ENCODE measurements at regions not wholly inside any gene's neighbourhood (a gene's known extent, or its start where the extent isn't known, plus 50 kb on each side); places are given as distances from the start of the nearest gene placed in this dataset.
A peak's percentile ranks its signal among the peaks of the same experiment; 100 is the strongest.

DNA sequence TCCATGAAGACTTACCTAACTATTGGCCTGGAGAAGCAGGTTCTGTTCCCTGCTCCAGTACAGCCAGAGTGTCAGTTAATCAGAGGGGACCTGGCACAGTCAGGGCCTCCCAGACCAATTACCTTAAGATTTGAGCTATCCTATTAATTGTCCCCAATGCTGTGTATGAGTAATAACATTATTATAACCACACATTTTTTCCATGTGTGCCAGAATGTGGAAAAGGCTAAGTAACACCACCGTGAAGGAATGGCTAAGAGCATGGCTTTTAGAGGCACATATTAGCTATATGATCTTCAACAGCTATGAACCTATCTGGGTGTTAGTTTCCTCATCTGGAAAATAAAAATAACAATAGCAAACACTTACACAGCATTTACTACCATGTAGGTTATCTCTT is 111.1 kb upstream of the RAP1B start:
- DNase-seq (ENCODE audit: extremely low read depth, low read depth) = no peak

DNA sequence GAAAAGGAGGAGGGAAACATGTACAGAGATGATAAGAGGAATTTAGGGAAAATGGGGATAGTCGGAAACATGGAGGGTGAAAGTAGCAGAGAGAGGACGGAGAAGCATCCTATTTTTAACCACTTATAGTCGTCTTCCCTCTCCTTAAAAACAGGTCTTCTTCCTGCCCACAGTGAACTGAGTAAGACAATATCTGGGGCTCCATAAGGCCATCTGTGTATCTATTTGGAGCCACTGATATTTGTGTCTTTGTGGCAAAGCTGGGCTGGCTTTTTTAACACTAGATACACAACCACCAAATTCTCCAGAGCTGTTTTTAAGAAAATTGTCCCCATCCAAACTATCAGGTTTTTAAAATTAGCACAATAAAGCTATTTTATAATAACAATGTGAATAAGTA is 109.5 kb upstream of the RAP1B start:
- DNase-seq (ENCODE audit: extremely low read depth, low read depth) = no peak

DNA sequence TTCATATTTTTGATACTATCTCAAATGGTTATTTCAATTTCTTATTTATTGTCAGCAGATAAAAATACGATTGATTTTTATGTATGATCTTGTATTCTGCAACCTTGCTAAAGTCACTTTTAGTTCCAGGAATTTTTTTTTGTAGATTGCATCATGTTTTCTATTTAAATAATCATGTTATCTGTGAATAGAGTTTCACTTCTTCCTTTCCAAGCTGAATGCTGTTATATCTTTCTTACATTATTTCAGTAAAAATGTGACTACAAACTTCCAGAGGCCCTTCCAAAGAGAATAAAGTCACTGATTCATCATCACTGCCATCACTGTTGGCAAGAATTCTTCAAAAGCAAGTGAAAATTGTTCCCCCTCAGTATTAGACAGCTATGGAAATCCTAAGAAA is 104.7 kb upstream of the RAP1B start:
- no peak for DNase-seq (ENCODE audit: extremely low read depth, low read depth)

DNA sequence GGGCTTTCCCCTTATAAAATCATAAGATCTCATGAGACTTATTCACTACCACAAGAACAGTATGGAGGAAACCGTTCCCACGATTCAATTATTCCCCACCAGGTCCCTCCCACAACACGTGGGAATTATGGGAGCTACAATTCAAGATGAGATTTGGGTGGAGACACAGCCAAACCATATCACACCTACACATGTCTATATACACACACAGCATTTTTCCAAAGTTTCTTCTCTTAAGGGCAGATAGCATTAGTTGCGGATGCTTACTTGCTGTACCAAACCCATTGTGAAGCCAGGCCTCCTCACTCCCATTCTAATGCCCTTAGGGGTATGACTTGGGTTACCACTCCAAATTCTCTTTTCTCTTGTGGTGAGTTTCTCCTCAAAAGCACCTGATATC is 104.1 kb upstream of the RAP1B start:
- no peak for DNase-seq (ENCODE audit: extremely low read depth, low read depth)

DNA sequence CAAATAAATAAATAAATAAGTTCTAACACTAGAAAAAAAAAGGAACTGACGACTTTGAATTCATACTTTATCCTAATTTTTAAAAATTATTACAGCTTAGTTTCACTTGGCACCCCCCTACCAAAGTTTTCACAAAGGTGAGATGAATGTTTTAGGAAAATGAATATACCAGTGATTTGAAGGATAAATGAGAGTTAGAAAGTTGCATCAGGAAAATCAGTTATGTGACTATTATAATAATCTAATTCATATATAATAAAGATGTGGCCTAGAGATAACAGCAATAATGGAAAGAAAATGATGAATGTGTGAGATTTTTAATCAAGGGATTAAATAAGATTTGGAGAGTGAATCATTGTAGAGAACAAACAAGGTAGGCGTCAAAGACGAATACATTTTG is 103.0 kb upstream of the RAP1B start:
- DNase-seq (ENCODE audit: extremely low read depth, low read depth) = no peak

DNA sequence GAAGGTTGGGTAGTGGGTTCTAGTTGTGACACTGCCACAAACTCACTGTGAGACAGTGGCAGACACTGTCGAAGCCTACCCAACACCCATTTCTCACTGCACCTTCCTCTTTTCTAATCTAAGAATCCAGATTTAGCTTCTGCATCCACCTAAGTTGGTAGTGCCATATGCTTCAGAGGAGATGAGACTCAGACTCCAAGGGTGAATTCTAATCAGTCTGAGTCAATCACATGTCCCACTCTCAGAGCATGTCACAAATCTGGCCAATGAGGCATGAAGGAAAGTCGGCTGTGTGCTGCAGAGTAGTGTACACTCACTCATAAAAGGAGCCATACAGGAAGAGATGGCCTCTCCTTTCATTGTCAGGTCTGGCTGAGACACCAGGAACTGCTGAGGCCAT is 102.1 kb upstream of the RAP1B start:
- DNase-seq (ENCODE audit: extremely low read depth, low read depth) = no peak

DNA sequence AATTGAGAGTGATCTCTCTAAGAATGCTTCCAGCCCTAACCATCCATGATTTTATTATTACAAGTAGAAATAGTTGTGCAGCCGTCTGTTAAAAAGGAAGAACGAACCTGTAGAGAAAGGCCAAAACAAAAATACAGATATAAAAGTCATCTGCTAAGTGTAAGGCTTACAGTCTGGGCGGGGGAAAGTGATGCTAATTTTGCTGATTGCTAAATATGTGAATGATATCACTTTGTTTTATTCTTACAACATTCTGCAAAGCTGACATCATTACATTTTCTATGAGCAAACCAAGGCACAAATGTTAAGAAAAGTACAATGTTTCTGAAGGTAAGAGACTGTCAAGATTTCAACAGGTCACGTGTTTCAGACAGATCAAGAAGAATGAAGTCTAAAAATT is 101.5 kb upstream of the RAP1B start:
- no peak for DNase-seq (ENCODE audit: extremely low read depth, low read depth)

DNA sequence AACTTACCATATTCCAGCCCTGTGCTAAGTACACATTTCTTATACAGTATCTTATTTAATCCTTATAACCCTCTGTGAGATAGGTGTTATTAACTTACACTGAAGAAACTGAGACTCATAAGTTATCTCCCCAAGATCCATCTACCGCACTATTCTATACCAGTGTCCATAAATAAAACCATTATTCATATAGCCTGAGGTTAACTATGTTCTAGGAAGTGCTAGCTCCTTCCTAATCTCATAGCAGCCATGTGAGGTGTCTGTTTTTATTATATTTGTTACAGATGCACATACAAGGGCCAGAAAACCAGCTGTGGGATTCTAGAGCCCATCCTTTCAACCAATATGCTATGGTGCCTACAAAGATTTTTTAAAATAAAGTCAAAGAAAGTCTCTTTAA is 100.3 kb upstream of the RAP1B start:
- no peak for DNase-seq (ENCODE audit: extremely low read depth, low read depth)

DNA sequence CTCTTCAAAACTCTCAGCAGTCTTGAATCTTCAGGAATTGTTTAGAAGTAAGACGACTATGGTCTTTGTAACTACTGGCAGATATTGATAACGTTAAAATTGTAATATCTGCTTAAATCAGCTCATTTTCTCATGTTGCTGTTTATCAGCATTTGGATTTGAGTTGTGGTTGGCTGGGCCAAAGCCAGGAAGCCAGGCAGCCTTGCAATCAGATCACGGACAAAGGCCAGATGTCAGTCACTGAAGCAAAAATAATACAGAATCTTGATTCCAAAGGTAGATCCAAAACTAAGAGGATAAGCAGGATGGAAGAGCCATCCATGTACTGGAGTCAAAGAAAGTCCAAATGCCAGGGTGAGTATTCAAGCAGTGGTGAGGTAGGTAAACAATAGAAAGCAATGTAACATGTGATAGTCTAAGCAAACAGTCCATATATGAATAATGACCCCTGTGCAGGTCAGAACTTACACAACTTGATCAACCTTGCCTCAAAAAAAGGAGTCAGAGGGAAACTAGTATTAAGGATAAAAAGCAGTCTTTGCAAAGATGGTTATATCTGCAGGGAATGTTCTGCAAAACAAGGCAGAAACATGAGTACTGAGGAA is 95.8 kb upstream of the RAP1B start:
- no peak for DNase-seq (ENCODE audit: extremely low read depth, low read depth)

DNA sequence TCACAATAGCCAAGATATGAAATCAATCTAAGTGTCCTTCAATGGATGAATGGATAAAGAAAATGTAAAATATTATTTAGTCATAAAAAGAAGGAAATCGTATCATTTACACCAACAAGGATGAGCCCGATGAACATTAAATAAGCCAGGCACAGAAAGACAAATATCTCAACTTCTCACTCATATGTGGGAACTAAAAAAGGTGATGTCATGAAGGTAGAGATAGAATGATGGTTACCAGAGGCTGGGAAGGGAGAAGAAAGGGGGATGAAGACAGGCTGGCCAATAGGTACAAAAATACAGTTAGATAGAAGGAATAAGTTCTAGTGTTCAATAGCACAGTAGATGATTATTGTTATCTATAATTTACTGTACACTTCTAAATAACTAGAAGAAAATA is 94.9 kb upstream of the RAP1B start:
- DNase-seq (ENCODE audit: extremely low read depth, low read depth) = no peak

DNA sequence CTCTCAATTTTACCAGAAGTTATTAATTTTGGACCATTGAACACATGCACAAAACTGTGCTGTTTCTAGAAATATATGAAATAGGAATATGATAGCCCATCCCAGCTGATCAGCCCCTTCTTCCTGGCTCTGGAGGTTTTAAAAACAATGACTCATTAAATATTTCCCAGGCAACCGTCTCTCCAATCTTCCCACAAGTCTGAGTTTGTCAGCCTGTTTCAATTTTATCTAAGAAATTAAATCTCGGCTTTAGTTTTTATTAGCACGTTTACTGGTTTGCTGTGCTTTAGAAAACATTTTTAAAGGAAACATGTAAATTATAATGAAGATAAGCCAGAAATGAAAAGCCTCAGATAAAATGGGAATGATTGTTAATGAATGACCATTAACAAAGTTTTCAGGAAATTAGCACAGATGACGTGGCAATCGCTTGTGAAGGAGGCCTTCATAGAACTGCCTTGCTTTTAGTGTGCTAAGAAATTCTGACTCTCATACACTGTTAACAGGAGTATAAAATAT is 89.3 kb upstream of the RAP1B start:
- DNase-seq (ENCODE audit: extremely low read depth, low read depth) = peak; percentile 9

DNA sequence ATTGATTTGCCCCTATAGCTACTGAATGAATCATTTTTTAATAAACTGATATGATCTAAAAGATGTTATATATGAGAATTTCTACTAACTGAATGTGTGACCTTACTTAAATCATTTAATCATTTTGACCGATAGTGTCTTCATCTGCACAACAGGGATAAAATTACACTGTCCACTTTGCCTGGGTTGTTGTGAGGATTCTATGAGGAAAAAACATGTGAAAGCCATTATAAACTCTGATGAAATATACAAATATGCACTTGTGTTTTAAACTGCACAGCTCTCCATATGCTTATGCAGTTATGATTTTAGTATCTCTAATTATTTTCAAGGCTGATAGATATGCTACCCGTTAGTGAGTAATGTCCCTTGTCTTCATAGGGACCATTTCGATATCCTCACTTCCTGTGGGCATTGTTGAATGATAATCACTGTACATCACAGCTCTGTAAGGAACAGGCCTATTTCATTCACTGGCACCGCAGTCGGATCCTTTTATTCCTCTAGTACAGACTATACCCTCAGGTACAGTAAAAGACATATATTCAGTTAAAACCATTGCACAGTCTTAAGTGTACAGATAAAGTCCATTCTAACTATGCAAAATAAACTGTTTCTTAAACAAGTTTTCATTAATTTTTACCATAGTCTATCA is 88.7 kb upstream of the RAP1B start:
- no peak for DNase-seq (ENCODE audit: extremely low read depth, low read depth)

DNA sequence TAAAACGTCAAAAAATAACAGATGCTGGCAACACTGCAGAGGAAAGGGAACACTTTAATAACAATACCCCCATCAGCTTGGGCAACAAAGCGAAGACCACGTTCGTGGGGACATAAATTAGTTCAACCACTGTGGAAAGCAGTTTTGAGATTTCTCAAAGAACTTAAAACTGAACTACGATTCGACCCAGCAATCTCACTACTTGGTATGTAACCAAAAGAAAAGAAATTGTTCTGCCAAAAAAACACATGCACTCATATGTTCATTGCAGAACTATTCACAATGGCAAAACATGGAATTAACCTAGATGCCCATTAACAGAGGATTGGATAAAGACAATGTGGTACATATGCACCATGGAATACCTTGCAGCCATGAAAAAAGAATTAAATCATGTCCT is 81.2 kb upstream of the RAP1B start:
- DNase-seq (ENCODE audit: extremely low read depth, low read depth) = no peak

DNA sequence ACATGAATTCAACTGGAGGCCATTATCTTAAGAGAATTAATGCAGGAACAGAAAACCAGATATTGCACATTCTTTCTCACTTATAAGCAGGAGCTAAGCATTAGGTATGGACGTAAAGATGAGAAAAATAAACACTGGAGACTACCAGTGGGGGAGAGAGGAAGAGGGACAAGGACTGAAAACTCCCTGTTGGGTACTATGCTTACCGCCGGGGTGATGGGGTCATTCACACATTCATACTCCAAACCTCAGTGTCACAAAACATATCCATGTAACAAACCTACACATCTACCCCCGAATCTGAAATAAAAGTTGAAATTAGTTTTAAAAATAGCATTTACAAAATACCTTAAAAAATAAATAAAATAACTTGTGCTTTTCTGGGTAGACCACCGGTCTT is 80.8 kb upstream of the RAP1B start:
- DNase-seq (ENCODE audit: extremely low read depth, low read depth) = no peak

DNA sequence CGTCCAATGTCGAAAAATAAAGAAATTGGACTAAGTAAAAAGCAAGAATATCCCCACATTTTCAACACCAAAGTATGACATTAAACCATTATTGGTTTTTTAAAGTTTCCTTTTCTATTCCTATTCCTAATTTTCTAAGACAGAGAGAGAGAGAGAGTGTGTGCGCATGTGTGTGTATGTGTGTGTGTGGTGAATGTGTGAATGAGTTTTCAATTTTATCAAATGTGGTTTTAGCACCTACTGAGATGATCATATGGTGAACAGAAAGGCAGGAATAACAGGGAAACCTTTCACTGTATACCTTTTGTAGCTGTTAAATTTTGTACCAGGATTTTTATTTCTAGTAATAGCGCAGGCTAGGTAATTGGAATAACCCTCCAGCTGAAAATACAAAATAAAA is 80.4 kb upstream of the RAP1B start:
- no peak for DNase-seq (ENCODE audit: extremely low read depth, low read depth)

DNA sequence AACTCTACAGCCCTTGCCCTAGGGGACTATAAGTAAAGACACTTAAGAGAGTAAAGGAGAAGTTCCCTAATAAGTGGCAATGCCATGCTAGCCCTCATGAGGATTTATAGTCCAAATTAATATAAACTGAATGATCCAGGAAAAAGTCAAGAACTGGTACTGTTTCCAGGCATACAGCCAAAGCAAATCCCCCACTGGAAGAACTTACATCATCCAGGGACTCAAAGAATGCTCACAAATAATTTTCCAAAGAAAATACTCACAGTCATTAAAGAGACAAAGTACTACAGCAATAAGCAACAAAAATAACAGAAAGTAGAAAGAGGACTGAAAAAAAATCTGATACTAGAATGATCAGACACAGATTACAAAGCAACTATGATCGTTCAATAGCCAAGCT is 79.7 kb upstream of the RAP1B start:
- no peak for DNase-seq (ENCODE audit: extremely low read depth, low read depth)

DNA sequence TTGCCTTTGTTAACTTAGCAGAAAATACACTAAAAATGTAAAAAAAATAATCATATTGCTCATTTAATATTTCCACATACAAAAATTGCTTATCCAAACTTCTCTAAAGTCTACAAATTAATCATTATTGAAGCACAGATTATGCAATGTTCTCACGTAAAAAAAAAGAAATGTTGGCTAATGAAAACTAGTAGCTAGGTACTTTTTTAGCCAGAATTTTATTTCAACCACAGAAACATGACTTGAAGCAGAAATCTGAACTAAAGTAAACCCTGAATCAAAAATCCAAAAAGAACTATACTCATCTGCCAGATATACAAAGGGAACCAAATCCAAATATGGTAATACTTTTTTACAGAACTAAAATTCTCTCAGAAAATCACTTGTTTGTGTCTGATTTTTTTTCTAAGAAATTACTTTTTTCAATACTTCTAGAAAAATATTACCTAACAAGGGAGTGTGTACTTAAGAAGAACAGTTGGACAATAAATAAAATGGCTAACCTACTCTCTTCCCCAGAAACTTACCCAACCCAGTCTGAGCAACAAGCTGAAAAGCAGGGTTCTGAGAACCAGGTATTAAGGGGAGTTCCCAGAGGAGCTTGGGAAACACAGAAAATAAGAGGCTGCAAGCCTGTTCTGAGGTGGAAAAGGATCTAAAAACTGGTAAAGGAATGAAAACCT is 78.4 kb upstream of the RAP1B start:
- DNase-seq (ENCODE audit: extremely low read depth, low read depth) = no peak

DNA sequence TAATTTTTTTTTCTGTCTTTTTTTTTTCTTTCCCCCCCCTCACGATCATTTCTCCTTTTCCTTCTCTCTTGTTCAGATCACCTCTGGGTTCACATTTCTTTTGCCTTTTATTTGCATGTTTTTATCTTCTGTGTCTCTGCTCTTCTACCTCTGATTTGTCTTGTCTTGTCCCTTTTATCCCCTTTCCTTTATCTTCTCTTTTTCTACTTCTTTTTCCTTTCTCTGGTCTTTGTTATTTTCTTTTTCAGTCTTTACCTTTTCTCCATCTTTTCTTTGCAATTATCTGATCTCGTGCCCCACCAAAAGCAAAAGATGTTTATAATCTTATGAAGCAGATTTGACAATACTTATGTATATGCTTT is 77.8 kb upstream of the RAP1B start:
- no peak for DNase-seq (ENCODE audit: extremely low read depth, low read depth)

DNA sequence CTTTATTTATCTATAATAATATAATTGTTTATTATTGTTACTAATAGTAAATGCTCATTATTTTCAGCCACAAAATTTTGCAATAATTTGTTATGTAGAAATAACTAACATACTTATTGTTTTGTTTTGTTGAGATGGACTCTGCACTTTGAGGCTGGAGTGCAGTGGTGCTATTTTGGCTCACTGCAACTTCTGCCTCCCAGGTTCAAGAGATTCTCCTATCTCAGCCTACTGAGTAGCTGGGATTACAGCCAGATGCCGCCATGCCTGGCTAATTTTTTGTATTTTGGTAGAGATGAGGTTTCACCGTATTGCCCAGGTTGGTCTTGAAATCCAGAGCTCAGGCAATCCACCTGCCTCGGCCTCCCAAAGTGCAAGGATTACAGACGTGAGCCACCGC is 76.6 kb upstream of the RAP1B start:
- no peak for DNase-seq (ENCODE audit: extremely low read depth, low read depth)

DNA sequence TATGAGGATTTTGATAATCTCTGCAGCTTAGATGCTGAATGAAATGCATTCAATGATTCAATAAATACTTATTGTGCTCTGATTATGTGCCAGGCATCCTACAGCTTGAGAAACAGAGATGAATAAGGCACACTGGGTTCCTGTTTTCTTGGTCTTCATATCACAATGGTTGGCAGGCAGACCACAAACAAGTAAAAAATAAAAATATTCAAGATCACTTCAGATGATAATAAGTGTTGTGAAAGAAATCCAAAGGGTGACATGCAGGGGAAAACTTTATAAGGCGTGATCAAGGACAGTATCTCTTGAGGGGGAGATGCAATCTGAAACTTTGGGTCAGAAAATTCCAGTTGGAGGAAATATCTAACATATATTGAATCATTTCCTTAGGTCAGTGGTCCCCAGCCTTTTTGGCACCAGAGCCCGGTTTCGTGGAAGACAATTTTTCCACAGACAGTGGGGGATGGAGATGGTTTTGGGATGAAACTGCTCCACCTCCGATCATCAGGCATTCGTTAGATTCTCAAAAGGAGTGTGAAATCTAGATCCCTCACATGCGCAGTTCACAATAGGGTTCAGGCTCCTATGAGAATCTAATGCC is 73.7 kb upstream of the RAP1B start:
- no peak for DNase-seq (ENCODE audit: extremely low read depth, low read depth)

DNA sequence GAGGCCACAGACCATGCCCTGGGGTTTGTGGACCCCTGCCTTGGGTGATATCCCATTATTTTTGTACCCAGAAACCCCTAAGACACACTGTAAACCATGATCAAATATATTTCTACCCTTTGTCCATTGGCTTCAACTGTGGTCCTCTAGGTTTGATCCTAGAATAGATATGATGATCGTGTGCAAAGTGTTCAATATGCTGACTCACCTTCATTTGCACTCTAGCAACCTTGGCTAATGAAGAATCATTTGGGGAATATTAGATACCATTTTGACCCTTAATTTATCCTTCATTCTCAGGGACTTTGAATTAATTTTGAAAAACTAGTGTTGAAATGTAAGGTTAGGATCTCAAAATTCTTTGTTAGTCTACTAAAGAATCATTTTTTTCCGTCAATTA is 73.1 kb upstream of the RAP1B start:
- no peak for DNase-seq (ENCODE audit: extremely low read depth, low read depth)

Measured in NCI-H460 (cell line).